Naive thymus-derived CD4-positive, alpha-beta T cell (primary cell): ENCODE measurements at regions not wholly inside any gene's neighbourhood (a gene's known extent, or its start where the extent isn't known, plus 50 kb on each side); places are given as distances from the start of the nearest gene placed in this dataset.
"Not testable (repeated sequence)": the region's sequence is repeated elsewhere in the genome, so short reads cannot be mapped to it uniquely, and the experiment has no call there.

ENCODE experiments used
- ATAC-seq: fragments of 150-1000 bp; cut with Tn5 transposase; 2 replicates; pipeline ENCODE4 v1.10.0; 2021; ENCODE audit warnings: mild to moderate bottlenecking, moderate library complexity
- CTCF ChIA-PET: fragments of 350-600 bp; sonication (Branson Sonifier 250); formaldehyde crosslinking; loops from one replicate; lab custom pipeline; 2021; ENCODE audit warnings: antibody characterized with exemption; lab: Charles Lee
- POLR2A ChIA-PET: fragments of 350-600 bp; sonication (Branson Sonifier 250); formaldehyde crosslinking; loops from one replicate; lab custom pipeline; 2021; ENCODE audit warnings: antibody characterized with exemption, inconsistent platforms; lab: Charles Lee
- DNase-seq, 9 donors: peaks; one replicate each; pipeline versions ENCODE4 v3.0.0 to v3.0.0-alpha.2; 2020 to 2022; ENCODE audit warnings: mixed read lengths in 1 of 9
- H3K27ac ChIP-seq: one replicate; pipeline ENCODE4 v1.7.0; 2013; ENCODE audit warnings: mild to moderate bottlenecking, low read depth, low read length, moderate library complexity
- H3K27me3 ChIP-seq, 2 donors: one replicate each; pipeline ENCODE4 v1.7.0; 2013; ENCODE audit warnings: low read length in 2 of 2, mild to moderate bottlenecking in 2 of 2, moderate library complexity in 2 of 2; ENCODE audit not compliant: control insufficient read depth in 2 of 2, insufficient read depth in 2 of 2
- H3K36me3 ChIP-seq, 3 experiments: 1 replicate in 2 of 3; 2 replicates in 1 of 3; pipeline ENCODE4 v1.7.0; 2013; ENCODE audit warnings: low read length in 3 of 3, mild to moderate bottlenecking in 3 of 3, moderate library complexity in 1 of 3; ENCODE audit not compliant: insufficient read depth in 3 of 3, control insufficient read depth in 2 of 3
- H3K4me1 ChIP-seq, 2 donors: one replicate each; pipeline ENCODE4 v1.7.0; 2013; ENCODE audit warnings: low read length in 2 of 2, mild to moderate bottlenecking in 2 of 2, moderate library complexity in 1 of 2; ENCODE audit not compliant: control insufficient read depth in 2 of 2, insufficient read depth in 2 of 2
- H3K4me3 ChIP-seq: 2 replicates; pipeline ENCODE4 v1.7.0; 2013; ENCODE audit warnings: mild to moderate bottlenecking, low read length
- H3K9me3 ChIP-seq, 3 experiments: 1 replicate in 2 of 3; 2 replicates in 1 of 3; pipeline ENCODE4 v1.7.0; 2013; ENCODE audit warnings: low read length in 3 of 3; ENCODE audit not compliant: control insufficient read depth in 2 of 3
- H3K27ac Mint-ChIP-seq, 9 donors: one replicate each; pipeline ENCODE4 v1.8.0; 2020 to 2022; ENCODE audit warnings: mixed read lengths in 9 of 9, mild to moderate bottlenecking in 8 of 9, moderate library complexity in 5 of 9, inconsistent platforms in 2 of 9
- H3K27me3 Mint-ChIP-seq, 5 donors: one replicate each; pipeline ENCODE4 v1.8.0; 2021 to 2022; ENCODE audit warnings: mixed read lengths in 5 of 5, mild to moderate bottlenecking in 1 of 5
- H3K36me3 Mint-ChIP-seq, 5 donors: one replicate each; pipeline ENCODE4 v1.8.0; 2020 to 2022; ENCODE audit warnings: mixed read lengths in 5 of 5, mild to moderate bottlenecking in 3 of 5, inconsistent platforms in 1 of 5
- H3K4me1 Mint-ChIP-seq, 7 donors: one replicate each; pipeline ENCODE4 v1.8.0; 2020 to 2022; ENCODE audit warnings: mixed read lengths in 7 of 7, mild to moderate bottlenecking in 3 of 7, inconsistent platforms in 1 of 7
- H3K4me3 Mint-ChIP-seq, 10 donors: one replicate each; pipeline ENCODE4 v1.8.0; 2020 to 2022; ENCODE audit warnings: mild to moderate bottlenecking in 10 of 10, mixed read lengths in 10 of 10, moderate library complexity in 6 of 10, inconsistent platforms in 2 of 10
- H3K9me3 Mint-ChIP-seq, 11 donors: one replicate each; pipeline ENCODE4 v1.8.0; 2020 to 2022; ENCODE audit warnings: mixed read lengths in 11 of 11, mild to moderate bottlenecking in 4 of 11, inconsistent platforms in 1 of 11, moderate library complexity in 1 of 11
- intact Hi-C, 2 donors: fragments of 100-400 bp; cut with micrococcal nuclease; formaldehyde crosslinking; loops; one replicate each; pipeline ENCODE4 v1.15.1; 2023

- H3K9me3 Mint-ChIP-seq, result peaks cover 12 to 62% (median 19%) of the 10 kb centered on the region in 11 donors
- H3K36me3 ChIP-seq, H3K36me3 Mint-ChIP-seq, H3K27me3 Mint-ChIP-seq, H3K4me1 Mint-ChIP-seq, H3K4me3 ChIP-seq, CTCF ChIA-PET, H3K4me3 Mint-ChIP-seq, H3K9me3 ChIP-seq, H3K27me3 ChIP-seq, intact Hi-C loops, H3K4me1 ChIP-seq, DNase-seq, ATAC-seq, POLR2A ChIA-PET, H3K27ac ChIP-seq, H3K27ac Mint-ChIP-seq: not testable (repeated sequence)
Observed at GRCh38 chr11:26882363-26882880, 111.5 kb upstream of the FIBIN start.

- no peak overlapping the region for H3K27ac Mint-ChIP-seq
- DNase-seq, result no peak
- intact Hi-C loops, result no loop called here
- ChIA-PET POLR2A (no interaction called here), CTCF (no interaction called here)
- Histone ChIP-seq H3K4me1 (no peaks in the 10 kb centered on the region), H3K27me3 (no peaks in the 10 kb centered on the region), H3K9me3 (no peaks in the 10 kb centered on the region), H3K27ac (no peak overlapping the region), H3K4me3 (no peak overlapping the region), H3K36me3 (no peaks in the 10 kb centered on the region)
- no peak for ATAC-seq
- no peaks in the 10 kb centered on the region for H3K4me1 Mint-ChIP-seq
- H3K9me3 Mint-ChIP-seq, result peaks cover 7 to 22% (median 15%) of the 10 kb centered on the region in 11 donors
- peaks cover 0 to 4% (median 0%) of the 10 kb centered on the region in 5 donors for H3K36me3 Mint-ChIP-seq
- H3K4me3 Mint-ChIP-seq, result no peak overlapping the region
- H3K27me3 Mint-ChIP-seq, result no peaks in the 10 kb centered on the region
Observed at GRCh38 chr11:26891501-26891900, 102.4 kb upstream of the FIBIN start.

GRCh38 chr11:26896719-26897118, 97.2 kb upstream of the FIBIN start:
- H3K4me1 Mint-ChIP-seq, result no peaks in the 10 kb centered on the region

GRCh38 chr11:26898799-26899198, 95.1 kb upstream of the FIBIN start:
- Histone ChIP-seq H3K4me3 (no peak overlapping the region), H3K27me3 (no peaks in the 10 kb centered on the region), H3K9me3 (no peaks in the 10 kb centered on the region), H3K4me1 (no peaks in the 10 kb centered on the region), H3K27ac (no peak overlapping the region), H3K36me3 (no peaks in the 10 kb centered on the region)
- no peaks in the 10 kb centered on the region for H3K27me3 Mint-ChIP-seq
- ChIA-PET CTCF (no interaction called here), POLR2A (no interaction called here)
- no peak overlapping the region for H3K4me3 Mint-ChIP-seq
- no peak overlapping the region for H3K27ac Mint-ChIP-seq
- no peak for DNase-seq
- intact Hi-C loops, result no loop called here
- ATAC-seq, result no peak
- H3K4me1 Mint-ChIP-seq, result no peaks in the 10 kb centered on the region
- H3K36me3 Mint-ChIP-seq, result no peaks in the 10 kb centered on the region
- H3K9me3 Mint-ChIP-seq, result peaks cover 0 to 43% (median 12%) of the 10 kb centered on the region in 11 donors

More at GRCh38 chr11:26896719-26897118, 97.2 kb upstream of the FIBIN start:
- intact Hi-C loops, result no loop called here
- Histone ChIP-seq H3K4me3 (no peak overlapping the region), H3K36me3 (no peaks in the 10 kb centered on the region), H3K9me3 (no peaks in the 10 kb centered on the region), H3K27ac (no peak overlapping the region), H3K4me1 (no peaks in the 10 kb centered on the region), H3K27me3 (no peaks in the 10 kb centered on the region)
- ATAC-seq, result no peak
- Mint-ChIP-seq H3K36me3 (peaks cover 0 to 4% (median 0%) of the 10 kb centered on the region in 5 donors), H3K27me3 (no peaks in the 10 kb centered on the region), H3K27ac (no peak overlapping the region), H3K4me3 (no peak overlapping the region), H3K9me3 (peaks cover 2 to 48% (median 16%) of the 10 kb centered on the region in 11 donors)
- ChIA-PET POLR2A (no interaction called here), CTCF (no interaction called here)
- DNase-seq, result no peak

- intact Hi-C loops, result no loop called here
- Histone ChIP-seq H3K27ac (no peak overlapping the region), H3K9me3 (no peaks in the 10 kb centered on the region), H3K4me1 (no peaks in the 10 kb centered on the region), H3K27me3 (no peaks in the 10 kb centered on the region), H3K36me3 (no peaks in the 10 kb centered on the region), H3K4me3 (no peak overlapping the region)
- Mint-ChIP-seq H3K9me3 (peaks cover 0 to 34% (median 7%) of the 10 kb centered on the region in 11 donors), H3K36me3 (no peaks in the 10 kb centered on the region), H3K4me1 (no peaks in the 10 kb centered on the region), H3K4me3 (no peak overlapping the region), H3K27me3 (no peaks in the 10 kb centered on the region), H3K27ac (no peak overlapping the region)
- DNase-seq (no peak), ATAC-seq (no peak)
- ChIA-PET POLR2A (no interaction called here), CTCF (no interaction called here)
Observed at GRCh38 chr11:26901162-26901561, 92.8 kb upstream of the FIBIN start.

- no peak for ATAC-seq
- no peaks in the 10 kb centered on the region for H3K4me1 ChIP-seq
- Mint-ChIP-seq H3K9me3 (peaks cover 0 to 21% (median 6%) of the 10 kb centered on the region in 11 donors), H3K4me3 (no peak overlapping the region), H3K36me3 (no peaks in the 10 kb centered on the region), H3K27me3 (no peaks in the 10 kb centered on the region), H3K27ac (no peak overlapping the region), H3K4me1 (no peaks in the 10 kb centered on the region)
- no peaks in the 10 kb centered on the region for H3K9me3 ChIP-seq
- ChIA-PET CTCF (no interaction called here), POLR2A (no interaction called here)
- no peaks in the 10 kb centered on the region for H3K27me3 ChIP-seq
- DNase-seq, result no peak
- no peaks in the 10 kb centered on the region for H3K36me3 ChIP-seq
- no peak overlapping the region for H3K4me3 ChIP-seq
- no peak overlapping the region for H3K27ac ChIP-seq
- intact Hi-C loops, result no loop called here
Observed at GRCh38 chr11:26904132-26904531, 89.8 kb upstream of the FIBIN start.

- no peaks in the 10 kb centered on the region for H3K36me3 Mint-ChIP-seq
- no peak overlapping the region for H3K4me3 Mint-ChIP-seq
- ChIA-PET POLR2A (no interaction called here), CTCF (no interaction called here)
- H3K27ac ChIP-seq, result no peak overlapping the region
- H3K27me3 Mint-ChIP-seq, result no peaks in the 10 kb centered on the region
- no peaks in the 10 kb centered on the region for H3K27me3 ChIP-seq
- H3K4me1 Mint-ChIP-seq, result no peaks in the 10 kb centered on the region
- no peaks in the 10 kb centered on the region for H3K4me1 ChIP-seq
- no peak overlapping the region for H3K4me3 ChIP-seq
- no peak overlapping the region for H3K27ac Mint-ChIP-seq
- no peak for DNase-seq
- H3K9me3 ChIP-seq, result no peaks in the 10 kb centered on the region
- intact Hi-C loops, result no loop called here
- peaks cover 0 to 23% (median 6%) of the 10 kb centered on the region in 11 donors for H3K9me3 Mint-ChIP-seq
- ATAC-seq, result no peak
- no peaks in the 10 kb centered on the region for H3K36me3 ChIP-seq
Observed at GRCh38 chr11:26904801-26905200, 89.1 kb upstream of the FIBIN start.
